ENCODE measurements at regions not wholly inside any gene's neighbourhood (a gene's known extent, or its start where the extent isn't known, plus 50 kb on each side); places are given as distances from the start of the nearest gene placed in this dataset.

DNA sequence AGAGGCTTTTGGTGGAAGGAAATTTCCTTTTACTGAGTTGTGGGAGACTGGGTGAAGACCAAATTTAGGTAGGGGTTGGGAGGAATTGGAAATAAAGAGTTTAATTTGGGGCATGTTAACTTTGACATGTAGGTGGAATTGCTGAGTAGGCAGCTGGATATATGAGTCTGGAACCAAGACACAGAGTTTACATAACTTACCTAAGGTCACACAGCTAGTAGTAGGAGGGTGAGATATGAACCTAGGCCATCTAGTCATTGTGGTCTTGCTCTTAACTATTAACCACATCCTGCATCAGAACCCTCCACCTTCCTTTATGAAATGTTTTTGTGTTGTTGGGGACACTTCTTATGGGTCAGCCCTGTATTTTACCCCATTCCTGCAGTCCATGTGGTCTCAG is 113.1 kb downstream of the ICOS start:
- DNase-seq, result no peak

DNA sequence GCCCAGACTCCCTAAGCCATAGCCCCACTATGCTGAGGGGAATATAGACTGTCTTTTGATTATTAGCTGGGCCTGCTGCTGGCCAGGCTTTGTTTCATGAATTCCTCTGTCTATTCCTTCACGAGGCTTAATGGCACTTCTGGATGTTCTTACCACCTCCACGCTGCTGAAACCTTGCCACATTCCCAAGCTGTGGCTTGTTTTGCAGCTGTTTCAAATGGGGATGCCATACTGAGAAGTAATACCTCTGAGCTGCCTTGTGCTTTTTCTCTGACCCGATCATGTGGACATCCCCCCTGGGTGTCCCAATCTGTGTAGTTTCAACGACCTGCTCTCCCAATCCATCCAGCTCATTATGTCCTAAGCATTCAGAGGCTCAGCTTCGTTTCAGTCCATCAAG is 114.1 kb downstream of the ICOS start:
- DNase-seq, result no peak

DNA sequence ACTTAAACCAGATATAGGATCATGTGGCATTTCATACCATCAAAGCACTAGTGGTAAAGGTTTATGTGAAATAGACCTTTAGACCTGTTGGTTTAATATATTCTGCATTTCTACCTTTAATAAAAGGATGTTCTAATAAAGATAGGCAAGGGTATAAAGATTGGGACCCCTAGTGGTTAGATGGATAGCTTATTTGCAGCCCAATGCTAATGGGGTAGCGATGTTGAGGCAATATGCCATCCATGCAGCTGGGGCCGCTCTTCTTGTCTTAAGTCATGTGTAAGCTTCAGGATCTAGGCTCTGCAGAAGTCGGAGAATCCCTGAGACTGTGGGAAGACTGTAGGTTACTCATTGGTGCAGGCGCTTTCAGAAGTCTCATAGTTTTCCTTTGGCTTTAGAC is 114.9 kb downstream of the ICOS start:
- no peak for DNase-seq

DNA sequence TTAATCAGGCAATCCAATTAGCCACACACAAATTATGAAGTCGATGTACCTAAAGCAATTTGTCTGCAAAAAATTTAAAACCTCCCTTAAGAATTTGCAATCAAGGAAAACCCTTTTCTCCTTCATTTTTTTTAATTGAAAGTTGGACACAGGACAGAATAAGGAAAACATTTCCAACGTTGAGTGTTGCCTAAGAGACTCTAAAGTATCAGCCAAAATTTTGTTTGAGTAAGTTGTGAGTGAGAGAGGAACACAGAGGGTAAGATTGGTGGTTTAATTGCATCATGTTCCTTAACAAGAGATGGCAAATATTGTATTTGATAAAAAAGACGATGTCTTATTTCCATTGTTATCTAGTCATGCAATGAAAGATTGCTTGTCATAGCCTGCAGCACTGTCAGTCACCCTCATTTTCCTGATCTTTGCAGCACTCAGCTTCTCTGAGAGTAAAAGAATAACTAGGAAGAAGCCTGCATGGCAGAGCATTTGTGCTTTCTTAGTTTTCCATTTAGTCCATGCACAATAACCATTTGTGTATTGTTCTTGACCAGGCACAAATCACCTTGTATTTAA is 115.5 kb downstream of the ICOS start:
- no peak for DNase-seq

DNA sequence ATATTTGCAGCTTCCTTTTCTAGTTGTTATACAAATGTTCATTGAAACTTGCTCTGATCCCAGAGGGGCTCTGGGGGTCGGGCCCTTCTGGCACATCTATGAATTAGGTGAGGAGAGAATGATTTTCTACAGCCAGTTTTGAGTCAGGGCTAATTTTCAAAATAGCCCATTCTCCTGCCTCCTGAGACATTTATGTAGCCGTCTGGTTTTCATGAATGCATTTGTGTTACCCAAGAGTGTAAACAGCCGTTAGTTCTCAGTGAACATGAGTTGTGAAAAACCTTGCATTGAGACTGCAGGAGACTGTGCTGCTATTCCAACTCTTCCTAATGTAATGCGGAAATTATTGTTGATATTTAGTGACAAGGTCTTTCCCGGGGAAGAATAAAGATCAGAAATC is 122.5 kb downstream of the ICOS start:
- DNase-seq, result no peak

DNA sequence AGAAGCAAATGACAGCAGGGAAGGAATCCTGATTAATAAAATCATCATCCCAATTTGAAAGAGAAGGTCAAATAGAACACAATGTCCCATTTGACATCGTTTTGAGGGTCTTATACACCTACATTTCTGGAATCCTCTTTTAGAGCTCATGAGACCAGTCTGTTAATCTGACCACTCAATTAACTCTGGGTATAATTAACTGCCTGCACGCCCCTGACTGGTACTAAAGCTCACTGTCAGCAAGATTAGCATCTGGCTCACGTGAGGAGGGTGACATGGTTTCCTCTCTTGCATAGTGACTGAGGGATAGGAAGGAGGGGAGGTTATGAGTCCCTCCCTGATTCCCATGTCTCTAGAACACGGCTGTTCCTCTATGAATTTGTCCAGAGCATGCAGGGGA is 124.3 kb downstream of the ICOS start:
- no peak for DNase-seq

DNA sequence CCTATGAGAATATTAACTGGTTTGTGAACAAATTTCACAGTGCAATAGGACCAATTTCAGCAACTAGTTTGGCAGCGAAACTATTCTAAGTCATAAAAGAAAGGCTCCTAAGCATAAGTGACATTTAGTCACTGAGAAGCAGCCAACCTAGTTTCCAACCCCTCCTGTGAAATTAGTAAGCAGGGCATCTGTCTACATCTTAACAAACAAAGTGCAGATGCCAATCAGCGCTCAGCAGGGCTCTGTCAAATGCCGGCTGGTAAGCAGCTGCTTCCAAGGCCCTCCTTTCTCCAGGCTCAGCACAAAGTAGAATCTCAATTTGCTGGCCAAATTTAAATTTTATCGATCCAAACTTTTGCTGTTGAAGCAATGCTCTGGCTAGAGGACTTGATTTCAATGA is 124.7 kb downstream of the ICOS start:
- DNase-seq, result no peak

DNA sequence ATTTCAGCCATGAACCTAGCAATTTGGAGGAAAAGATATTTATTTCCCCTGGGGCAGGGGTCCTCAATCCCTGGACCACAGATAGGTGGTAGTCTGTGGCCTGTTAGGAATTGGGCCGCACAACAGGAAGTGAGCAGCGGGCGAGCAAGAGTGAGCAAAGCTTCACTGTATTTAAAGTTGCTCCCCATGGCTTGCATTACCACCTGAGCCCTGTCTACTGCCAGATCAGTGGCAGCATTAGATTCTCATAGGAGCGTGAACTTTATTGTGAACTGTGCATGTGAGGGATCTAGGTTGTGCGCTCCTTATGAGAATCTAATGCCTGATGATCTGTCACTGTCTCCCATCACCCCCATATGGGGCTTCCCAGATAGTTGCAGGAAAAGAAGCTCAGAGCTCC is 127.6 kb downstream of the ICOS start:
- DNase-seq, result no peak

DNA sequence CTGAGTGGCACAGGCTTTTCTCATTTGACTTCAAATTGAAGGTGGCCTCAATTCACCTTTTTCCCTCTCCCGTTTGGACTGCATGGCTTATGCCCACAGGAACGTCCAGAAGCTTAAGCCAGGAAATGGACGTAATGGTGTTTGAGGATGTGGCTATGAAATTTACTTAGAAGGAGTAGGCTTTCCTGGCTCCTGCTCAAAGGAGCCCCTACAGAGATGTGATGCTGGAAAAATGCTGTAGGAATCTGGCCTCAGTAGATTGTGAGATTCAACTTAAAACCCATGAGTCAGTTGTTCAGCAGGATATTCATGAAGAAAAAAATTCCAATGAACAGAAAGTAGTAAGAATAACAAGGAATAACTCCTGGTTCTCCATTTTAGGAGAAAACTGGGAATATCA is 129.0 kb downstream of the ICOS start:
- no peak for DNase-seq

DNA sequence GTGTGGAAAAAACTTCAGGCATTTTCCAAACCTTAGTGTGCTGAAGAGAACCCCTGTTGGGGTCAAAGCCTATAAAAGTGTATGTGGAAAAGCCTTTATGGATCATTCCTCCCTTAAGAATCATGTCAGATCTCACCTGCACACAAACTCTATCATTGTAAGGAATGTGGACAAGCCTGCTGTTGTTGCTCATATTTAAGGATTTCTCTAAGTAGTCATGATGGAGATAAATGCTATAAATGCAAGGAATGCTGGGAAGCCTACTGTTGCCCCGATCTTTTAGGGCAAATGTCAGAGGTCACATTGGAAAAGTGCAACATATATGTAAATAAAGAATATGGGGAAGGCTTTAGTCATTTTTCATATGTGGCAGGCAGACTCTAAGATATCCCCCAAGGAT is 129.5 kb downstream of the ICOS start:
- no peak for DNase-seq

DNA sequence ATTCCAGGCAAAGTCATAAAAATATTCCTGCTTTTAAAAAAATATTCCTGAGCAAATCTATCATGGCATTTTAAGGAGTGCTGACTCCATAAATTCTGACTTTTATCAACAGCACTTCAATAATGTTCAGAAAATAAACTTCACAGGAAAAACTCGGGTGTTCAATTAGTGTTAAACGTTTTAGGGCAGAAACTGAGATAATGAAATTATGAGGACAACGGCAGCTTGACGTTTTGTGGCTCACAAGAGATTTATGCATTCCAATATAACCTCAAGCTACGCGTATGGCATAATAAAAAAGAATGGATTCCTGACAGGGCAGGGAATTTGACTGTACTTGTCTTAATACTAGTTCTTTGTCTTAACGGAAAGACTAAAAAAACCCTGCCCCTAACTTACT is 133.2 kb downstream of the ICOS start:
- DNase-seq, result no peak

DNA sequence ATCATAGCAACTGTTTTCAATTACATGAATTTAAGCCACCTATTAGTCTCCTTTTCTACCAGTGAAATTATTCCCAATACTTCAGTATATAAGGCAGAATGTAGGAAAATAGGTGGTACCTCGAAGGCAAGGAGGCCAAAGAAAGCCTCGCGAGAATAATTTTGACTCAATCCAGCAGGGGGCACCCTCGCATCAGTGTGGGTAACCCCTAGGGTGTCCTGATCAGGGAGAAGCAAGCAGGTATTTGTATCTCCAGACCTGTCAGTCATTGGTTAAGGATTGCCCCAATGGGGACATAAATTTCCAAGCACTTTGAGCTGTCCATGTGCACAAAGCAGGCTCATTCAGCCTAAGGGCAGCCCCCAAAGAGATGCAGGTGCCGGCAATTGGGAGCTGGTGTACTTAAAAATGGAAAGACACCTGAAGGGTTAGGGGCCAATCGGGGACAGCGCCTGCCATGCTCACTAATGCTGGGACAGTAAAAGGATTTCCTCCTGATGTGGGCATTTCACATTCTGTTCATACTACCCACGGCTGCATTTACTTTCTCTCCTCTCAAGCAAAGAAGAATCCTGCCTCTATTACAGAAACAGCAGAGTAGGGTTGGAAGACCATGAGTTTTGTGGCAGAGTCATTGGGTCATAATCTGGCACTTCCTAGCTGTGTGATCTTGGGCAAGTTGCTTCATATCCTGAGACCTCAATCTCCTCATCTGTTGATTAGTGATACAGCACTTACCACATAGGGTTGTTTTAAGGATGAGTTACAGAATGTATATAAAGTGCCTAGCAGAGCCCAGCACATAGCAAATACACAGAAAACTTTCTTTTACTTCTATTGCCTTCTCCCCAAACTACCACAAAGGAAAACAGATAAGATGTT is 136.1 kb downstream of the ICOS start:
- DNase-seq, result no peak

DNA sequence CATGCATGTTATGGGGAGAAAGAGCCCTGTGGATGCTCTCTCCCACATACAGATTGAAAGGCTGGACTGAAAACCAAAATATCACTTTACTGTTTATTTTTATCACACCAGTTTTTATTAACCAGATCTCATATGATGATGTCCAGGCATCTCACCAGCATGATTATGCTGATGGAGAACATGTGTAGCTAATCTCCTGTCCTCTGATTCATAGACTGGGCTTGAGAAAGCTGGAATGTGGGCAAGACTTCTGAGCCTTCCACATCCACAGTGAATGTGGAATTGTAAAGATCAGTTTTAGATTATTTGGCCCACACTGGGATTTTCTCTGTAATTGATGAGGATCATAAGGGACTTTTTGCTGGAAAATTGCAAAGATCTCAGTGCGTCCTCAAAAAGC is 137.9 kb downstream of the ICOS start:
- no peak for DNase-seq

DNA sequence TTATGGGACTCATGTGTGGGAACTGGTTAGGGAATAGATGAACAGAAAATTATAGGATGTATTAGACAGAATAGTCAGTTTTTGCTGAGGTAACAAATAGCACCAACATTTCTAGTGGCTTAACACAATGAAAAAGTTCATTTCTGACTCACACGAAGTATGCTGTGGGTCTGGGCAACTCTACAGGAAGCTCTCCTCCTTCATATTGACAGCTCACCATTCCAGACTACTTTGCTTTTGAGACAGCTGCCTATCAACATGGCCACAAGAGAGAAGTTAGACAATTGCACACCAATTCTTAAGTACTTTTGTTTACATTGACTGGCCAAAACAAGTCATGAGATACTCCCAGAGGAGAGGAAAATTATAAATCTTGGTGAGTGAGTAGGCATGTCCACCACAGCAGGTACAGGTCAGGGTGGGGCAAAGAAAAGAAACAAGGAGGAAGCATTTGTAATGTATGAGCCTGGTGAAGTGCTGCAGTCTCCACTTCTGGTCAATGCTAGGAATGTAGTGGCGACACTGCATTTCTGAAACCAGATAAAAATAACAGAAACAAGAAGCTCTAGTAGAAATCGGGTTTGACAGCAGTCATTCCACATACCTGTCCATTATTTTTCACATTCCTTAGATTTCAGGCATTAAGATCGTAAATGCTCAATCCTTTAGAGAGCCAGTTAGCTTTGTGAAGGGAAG is 141.6 kb downstream of the ICOS start:
- DNase-seq, result no peak

DNA sequence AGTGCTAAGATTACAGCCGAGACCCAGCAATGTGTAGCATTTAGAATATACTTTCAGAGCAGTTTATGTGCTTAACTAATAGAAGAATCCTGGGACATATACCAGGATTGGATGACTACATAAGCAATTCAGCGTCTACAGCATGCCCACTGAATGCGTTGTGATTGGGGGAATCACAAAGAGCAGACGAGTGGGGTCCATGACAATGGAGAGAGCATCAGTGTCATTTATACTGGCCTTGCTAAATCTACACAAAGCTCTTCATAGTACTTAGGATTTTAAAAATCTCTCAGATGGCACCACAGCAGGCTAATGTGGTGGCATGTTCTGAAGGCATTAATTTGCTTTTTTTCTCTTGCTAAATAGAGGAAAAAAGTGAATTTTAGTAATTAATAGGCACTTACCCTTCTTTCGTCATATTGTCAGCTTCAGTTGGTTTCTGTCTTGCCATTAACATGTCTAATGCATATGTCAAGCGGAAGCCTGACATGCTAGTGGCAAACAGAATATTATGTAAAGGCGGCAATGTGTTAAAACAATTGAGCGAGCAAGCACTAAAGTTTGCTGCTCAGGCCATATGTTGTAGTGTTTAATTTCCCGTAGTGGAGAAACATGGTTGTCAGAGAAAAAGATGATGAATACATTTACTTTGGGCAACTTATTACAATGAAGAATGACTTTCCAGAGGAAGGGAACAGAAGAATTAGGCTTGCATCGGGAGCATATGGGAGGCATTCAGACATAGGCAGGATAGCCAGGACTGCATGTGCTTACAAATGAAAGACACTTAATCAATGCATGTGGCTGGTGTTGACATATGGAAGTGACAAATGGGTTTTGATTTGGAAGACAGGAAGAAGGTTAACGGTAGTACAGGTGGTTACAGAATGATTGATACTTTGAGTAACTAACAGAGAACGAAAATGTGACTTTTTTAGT is 145.2 kb downstream of the ICOS start:
- DNase-seq, result no peak

DNA sequence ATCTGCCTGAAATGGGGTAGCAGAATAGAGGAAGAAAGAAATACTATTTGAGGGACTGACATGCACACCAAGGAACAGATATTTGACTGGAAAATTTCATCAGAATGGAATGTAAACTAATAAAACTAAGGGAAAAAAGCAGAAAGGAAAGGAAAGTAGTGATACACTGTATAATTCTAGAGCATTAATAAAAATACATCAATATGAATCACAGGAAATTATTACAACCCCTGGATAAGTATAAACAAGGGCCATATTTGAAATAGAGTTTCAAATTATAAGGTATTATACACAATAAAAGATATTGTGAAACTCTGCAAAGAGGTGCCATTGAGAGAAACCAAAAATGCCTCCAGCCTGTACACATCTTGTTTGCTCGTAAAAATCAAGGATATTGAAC is 149.6 kb downstream of the ICOS start:
- DNase-seq, result no peak

DNA sequence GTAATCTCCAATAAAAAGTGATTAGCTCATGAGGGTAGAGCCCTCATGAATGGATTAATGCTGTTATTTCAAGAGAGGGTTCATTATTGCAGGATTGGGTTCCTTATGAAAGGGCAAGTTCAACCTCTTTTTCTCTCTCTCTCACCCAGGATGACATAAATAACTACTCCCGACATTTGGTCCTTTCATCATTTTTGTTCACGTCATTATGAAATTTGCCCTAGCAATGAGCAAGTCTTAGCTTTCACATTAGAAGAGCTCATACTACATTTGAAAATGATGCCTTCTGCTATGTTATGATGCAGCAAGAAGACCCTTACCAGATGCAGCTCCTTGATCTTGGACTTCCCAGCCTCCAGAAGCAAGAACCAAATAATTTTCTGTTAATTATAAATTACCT is 152.5 kb downstream of the ICOS start:
- DNase-seq, result no peak

DNA sequence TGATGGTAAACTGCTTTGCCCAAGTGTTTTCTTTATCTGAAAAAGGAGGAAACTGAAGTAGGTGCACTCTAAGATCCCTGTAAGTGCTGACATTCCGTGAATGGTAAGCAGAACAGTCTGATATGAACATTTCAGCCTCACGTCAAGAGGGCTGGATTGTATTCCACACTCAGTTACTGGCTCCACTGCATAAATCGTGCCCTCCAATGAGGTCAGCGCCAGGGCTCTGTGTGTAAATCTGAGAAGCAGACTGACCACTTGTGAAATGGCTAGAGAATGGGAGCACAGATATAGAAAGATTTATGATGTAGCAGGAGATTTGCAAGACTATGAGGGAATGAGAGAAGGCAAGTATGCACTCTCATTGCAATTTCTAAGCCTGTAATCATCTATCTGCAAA is 153.0 kb downstream of the ICOS start:
- no peak for DNase-seq

DNA sequence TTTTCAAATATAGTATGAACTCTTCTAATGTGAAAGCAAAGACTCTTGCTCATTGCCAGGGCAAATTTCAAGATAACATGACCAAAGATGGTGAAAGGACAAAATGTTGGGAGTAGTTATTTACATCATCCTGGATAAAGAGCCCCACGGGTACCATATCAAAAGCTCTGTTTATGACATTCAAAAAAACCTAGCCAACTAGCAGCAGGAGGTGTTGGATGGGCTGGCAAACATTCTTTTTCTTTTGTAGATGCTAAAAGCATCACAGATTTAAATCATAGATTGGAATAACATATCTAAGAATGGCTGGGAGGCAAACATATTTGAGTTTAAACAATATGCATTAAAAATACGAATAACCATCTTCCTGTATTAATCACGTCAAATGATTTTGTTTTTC is 153.5 kb downstream of the ICOS start:
- DNase-seq, result no peak

DNA sequence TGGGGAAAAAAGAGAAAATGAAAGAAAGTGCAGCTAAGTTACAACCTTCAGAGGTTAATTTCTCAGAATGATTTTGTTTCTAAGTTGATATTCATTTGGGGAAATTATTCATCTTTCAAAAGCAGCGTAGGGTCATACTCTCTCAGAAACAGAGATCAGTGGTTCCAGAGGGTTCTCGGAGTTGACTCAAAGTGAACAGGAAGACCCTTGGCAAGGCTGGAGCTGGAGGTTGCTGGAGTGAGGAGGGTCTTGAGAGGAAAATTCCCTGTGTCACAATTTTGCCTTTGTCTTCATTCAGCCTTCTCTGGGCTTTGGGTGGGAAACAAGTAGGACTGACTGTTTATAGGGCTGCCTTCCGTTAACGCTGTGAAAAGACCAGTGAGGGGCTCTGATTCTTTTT is 168.2 kb downstream of the ICOS start:
- DNase-seq, result no peak

DNA sequence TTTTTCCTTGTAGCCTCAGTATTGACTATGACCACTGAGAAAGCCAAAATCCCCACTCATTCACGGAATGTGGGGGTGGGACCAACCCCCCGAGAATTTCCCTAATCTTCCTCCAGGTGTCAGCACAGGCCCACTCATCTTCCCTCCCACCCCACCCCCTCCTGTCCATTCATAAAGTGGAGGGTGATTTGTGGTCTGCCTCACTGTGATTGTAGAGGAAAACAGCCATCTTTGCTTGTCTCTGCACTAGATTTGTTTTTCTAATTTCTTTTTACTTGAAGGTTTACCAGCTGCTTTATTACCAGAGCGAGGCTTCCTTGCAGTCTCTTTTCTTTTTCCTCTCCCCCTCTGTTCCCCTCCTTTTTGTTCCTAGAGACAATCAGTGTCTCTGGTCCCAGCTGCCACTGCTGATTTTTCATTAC is 171.8 kb downstream of the ICOS start:
- no peak for DNase-seq

DNA sequence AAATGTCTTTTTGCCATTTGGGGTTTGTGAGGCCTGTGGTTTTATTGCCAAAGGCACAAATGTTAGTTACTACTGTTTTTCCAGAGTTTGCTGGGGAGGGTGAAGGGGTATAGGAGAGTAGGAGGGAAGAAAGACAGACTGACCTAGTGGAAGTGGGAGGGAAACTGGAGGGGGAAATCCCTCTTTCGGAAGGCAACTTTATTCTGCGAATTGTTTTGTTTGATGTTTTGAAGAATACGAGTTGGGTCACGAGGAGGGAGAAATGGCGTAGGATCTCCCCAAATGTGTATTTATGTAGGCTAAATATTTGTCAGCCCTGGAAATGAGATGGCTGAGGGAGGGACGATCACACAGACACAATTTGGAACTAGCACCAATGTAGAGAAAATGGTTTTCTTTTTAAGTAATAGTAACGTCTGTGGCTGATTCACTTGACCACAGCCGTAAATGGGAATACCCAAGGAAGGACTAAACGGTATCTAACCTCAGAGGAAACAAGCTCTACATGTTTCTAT is 172.3 kb downstream of the ICOS start:
- DNase-seq, result no peak

DNA sequence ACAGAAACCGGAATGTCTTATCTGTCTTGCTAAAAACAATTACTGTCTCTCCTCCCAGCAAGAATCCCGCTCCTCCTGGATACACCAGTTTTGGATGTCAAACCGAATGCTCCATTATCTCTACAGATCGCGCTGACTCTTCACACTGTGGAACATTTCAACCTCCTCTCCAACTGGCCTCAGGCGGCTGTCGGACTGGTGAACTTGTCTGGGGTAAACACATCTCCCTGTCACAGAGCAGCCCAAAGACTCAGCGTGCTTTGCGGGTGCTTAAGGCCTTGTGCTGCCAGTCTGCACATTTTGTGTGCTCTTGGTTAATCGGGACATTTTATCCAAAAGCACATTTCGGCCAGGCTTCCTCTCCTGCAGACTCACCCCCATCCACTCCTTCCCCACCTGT is 173.1 kb downstream of the ICOS start:
- DNase-seq, result no peak
